SK-N-SH (cell line): ENCODE measurements at regions not wholly inside any gene's neighbourhood (a gene's known extent, or its start where the extent isn't known, plus 50 kb on each side); places are given as distances from the start of the nearest gene placed in this dataset.

Experiments used
- CTCF ChIA-PET: fragments of 300-600, 350-600 bp; formaldehyde crosslinking; extraction: SDS; loops from one replicate; lab custom pipeline; 2021; lab: Yijun Ruan, JAX
- POLR2A ChIA-PET: fragments of 350-600 bp; sonication (Branson Sonifier 250); formaldehyde crosslinking; extraction: SDS; loops from one replicate; lab custom pipeline; 2020; ENCODE audit warnings: antibody characterized with exemption, inconsistent platforms; lab: Yijun Ruan, JAX
- DNase-seq: peaks from one replicate; pipeline ENCODE4 v3.0.0; 2012
- H2AFZ ChIP-seq: fragments of 200-600 bp; sonication (generic); 2 replicates; pipeline ENCODE4 v1.8.1; 2016; ENCODE audit warnings: antibody characterized with exemption, mild to moderate bottlenecking, low read depth
- H3F3A ChIP-seq: fragments of 200-600 bp; sonication (generic); replicated peaks from 2 replicates; pipeline ENCODE3; 2016; ENCODE audit warnings: antibody characterized with exemption, mild to moderate bottlenecking; ENCODE audit not compliant: insufficient read depth
- H3K27ac ChIP-seq, 2 experiments: fragments of 200-500 bp in 1 of 2; fragments of 200-600 bp in 1 of 2; sonication (Bioruptor generic) in 1 of 2; sonication (generic), shearing (Covaris generic) in 1 of 2; 2 replicates each; pipeline versions ENCODE4 v1.5.1 to v1.6.1; 2014 to 2016; ENCODE audit warnings: low read depth in 2 of 2, inconsistent platforms in 1 of 2, low read length in 1 of 2, mild to moderate bottlenecking in 1 of 2, mixed read lengths in 1 of 2
- H3K27me3 ChIP-seq: fragments of 200-600 bp; sonication (generic), shearing (Covaris generic); 2 replicates; pipeline ENCODE4 v1.6.1; 2016; ENCODE audit warnings: mixed run types; ENCODE audit not compliant: insufficient read depth
- H3K36me3 ChIP-seq, 2 experiments: fragments of 200-500 bp in 1 of 2; fragments of 200-600 bp in 1 of 2; sonication (Bioruptor generic) in 1 of 2; sonication (generic) in 1 of 2; replicated peaks in 1 of 2; 2 replicates each; pipeline versions ENCODE3 to v1.5.1; 2014 to 2016; ENCODE audit warnings: low read length in 1 of 2, mild to moderate bottlenecking in 1 of 2; ENCODE audit not compliant: insufficient read depth in 2 of 2, control insufficient read depth in 1 of 2
- H3K4me1 ChIP-seq, 2 experiments: fragments of 200-500 bp in 1 of 2; fragments of 200-600 bp in 1 of 2; sonication (Bioruptor generic) in 1 of 2; sonication (generic), shearing (Covaris generic) in 1 of 2; 2 replicates each; pipeline versions ENCODE4 v1.5.1 to v1.6.1; 2014 to 2016; ENCODE audit warnings: low read depth in 1 of 2, low read length in 1 of 2, mixed run types in 1 of 2; ENCODE audit not compliant: insufficient read depth in 2 of 2, control insufficient read depth in 1 of 2
- H3K4me2 ChIP-seq: fragments of 200-600 bp; sonication (generic), shearing (Covaris generic); 2 replicates; pipeline ENCODE4 v1.6.1; 2017; ENCODE audit warnings: mixed run types
- H3K4me3 ChIP-seq, 2 experiments: fragments of 200-500 bp in 1 of 2; fragments of 200-600 bp in 1 of 2; sonication (Bioruptor generic) in 1 of 2; sonication (generic), shearing (Covaris generic) in 1 of 2; 2 replicates each; pipeline versions ENCODE4 v1.5.1 to v1.8.1; 2014 to 2016; ENCODE audit warnings: low read depth in 2 of 2, inconsistent platforms in 1 of 2, low read length in 1 of 2, mild to moderate bottlenecking in 1 of 2, mixed read lengths in 1 of 2, moderate library complexity in 1 of 2
- H3K79me2 ChIP-seq: fragments of 200-600 bp; sonication (generic); 2 replicates; pipeline ENCODE4 v1.8.1; 2017; ENCODE audit warnings: mild to moderate bottlenecking; ENCODE audit not compliant: insufficient read depth
- H3K9ac ChIP-seq: fragments of 200-600 bp; sonication (generic); 2 replicates; pipeline ENCODE4 v1.6.1; 2017; ENCODE audit warnings: mixed run types
- H3K9me2 ChIP-seq: fragments of 200-600 bp; sonication (generic); 2 replicates; pipeline ENCODE4 v1.6.1; 2017; ENCODE audit warnings: mixed run types
- H3K9me3 ChIP-seq: fragments of 200-600 bp; sonication (generic); 2 replicates; pipeline ENCODE4 v1.6.1; 2017; ENCODE audit warnings: mixed run types, mild to moderate bottlenecking, moderate library complexity
- H4K20me1 ChIP-seq: fragments of 200-600 bp; sonication (generic); 2 replicates; pipeline ENCODE4 v1.6.1; 2017; ENCODE audit warnings: mild to moderate bottlenecking, mixed run types; ENCODE audit not compliant: insufficient read depth
- CTCF ChIP-seq: fragments of 200-600 bp; sonication (generic); IDR thresholded peaks from 2 replicates; pipeline ENCODE4 v1.6.1; 2017; ENCODE audit warnings: antibody characterized with exemption, mild to moderate bottlenecking, moderate library complexity
- EZH2phosphoT487 ChIP-seq: fragments of 200-600 bp; sonication (generic); IDR thresholded peaks from 2 replicates; pipeline ENCODE4 v1.6.1; 2017; ENCODE audit warnings: low read depth, mixed run types, mild to moderate bottlenecking, antibody characterized with exemption, moderate library complexity, borderline replicate concordance
- GABPA ChIP-seq: IDR thresholded peaks from 2 replicates; pipeline ENCODE4 v1.4.0; 2012; ENCODE audit warnings: low read depth, mild to moderate bottlenecking
- IRF3 ChIP-seq: fragments of 150-350 bp; IDR thresholded peaks from 2 replicates; pipeline ENCODE4 v1.6.1; 2016; ENCODE audit warnings: mild to moderate bottlenecking, low read depth, low read length
- JUND ChIP-seq: IDR thresholded peaks from 2 replicates; pipeline ENCODE4 v1.4.0; 2012
- MEF2A ChIP-seq: IDR thresholded peaks from 2 replicates; pipeline ENCODE4 v1.4.0; 2012; ENCODE audit warnings: low read depth, borderline replicate concordance
- MXI1 ChIP-seq: IDR thresholded peaks from 2 replicates; pipeline ENCODE4 v1.6.1; 2012; ENCODE audit warnings: mild to moderate bottlenecking, low read depth, low read length, improper control_type of control experiment
- NRF1 ChIP-seq: IDR thresholded peaks from 2 replicates; pipeline ENCODE4 v1.6.1; 2012; ENCODE audit warnings: low read depth, mild to moderate bottlenecking, low read length
- POLR2AphosphoS5 ChIP-seq: IDR thresholded peaks from 2 replicates; pipeline ENCODE4 v1.6.1; 2012; ENCODE audit warnings: low read depth, low read length
- RCOR1 ChIP-seq: fragments of 150-350 bp; IDR thresholded peaks from 2 replicates; pipeline ENCODE4 v1.6.1; 2017; ENCODE audit warnings: antibody characterized with exemption, low read length
- REST ChIP-seq: IDR thresholded peaks from 2 replicates; pipeline ENCODE4 v1.6.1; 2012; ENCODE audit warnings: mild to moderate bottlenecking, low read depth, low read length, moderate library complexity
- RFX5 ChIP-seq: IDR thresholded peaks from 2 replicates; pipeline ENCODE4 v1.6.1; 2012; ENCODE audit warnings: mild to moderate bottlenecking, improper control_type of control experiment, low read length
- SIN3A ChIP-seq: IDR thresholded peaks from 2 replicates; pipeline ENCODE4 v1.6.1; 2012; ENCODE audit warnings: low read depth, mild to moderate bottlenecking, low read length, moderate library complexity, borderline replicate concordance
- USF1 ChIP-seq: IDR thresholded peaks from 2 replicates; pipeline ENCODE4 v1.4.0; 2012; ENCODE audit warnings: low read depth, borderline replicate concordance
- WGBS: methylation state at CpG from one replicate; pipeline ENCODE4 v1.1.6; 2017; ENCODE audit warnings: low lambda C conversion rate; 5-methylcytosine and 5-hydroxymethylcytosine counted together

- H3F3A ChIP-seq, result no peaks in the 10 kb centered on the region
- H3K9me2 ChIP-seq, result no peaks in the 10 kb centered on the region
- H3K4me3 ChIP-seq, result no peak overlapping the region
- no peaks in the 10 kb centered on the region for H3K27me3 ChIP-seq
- no peaks in the 10 kb centered on the region for H3K9me3 ChIP-seq
- H3K9ac ChIP-seq, result no peak overlapping the region
- no peak overlapping the region for H2AFZ ChIP-seq
- CTCF ChIA-PET, result no interaction called here
- POLR2A ChIA-PET, result no interaction called here
- 0% methylated on average over 1 of the region's 1 CpG for WGBS
- no peaks in the 10 kb centered on the region for H3K36me3 ChIP-seq
- no peaks in the 10 kb centered on the region for H3K4me1 ChIP-seq
- no peak overlapping the region for H3K27ac ChIP-seq
- H4K20me1 ChIP-seq, result no peaks in the 10 kb centered on the region
- no peak for TF ChIP-seq NRF1
- no peak for TF ChIP-seq REST
- no peak for TF ChIP-seq MEF2A
- TF ChIP-seq EZH2phosphoT487, result no peak
- no peak for TF ChIP-seq RCOR1
- TF ChIP-seq GABPA, result no peak
- TF ChIP-seq CTCF, result no peak
- TF ChIP-seq MXI1, result no peak
- no peak for TF ChIP-seq JUND
- no peak for TF ChIP-seq RFX5
- TF ChIP-seq POLR2AphosphoS5, result no peak
- H3K4me2 ChIP-seq, result no peak overlapping the region
- H3K79me2 ChIP-seq, result no peaks in the 10 kb centered on the region
- no peak for DNase-seq
Measured at GRCh38 chr4:175447016-175447415, 365.0 kb downstream of the GPM6A start.

GRCh38 chr4:175450446-175450845, 361.6 kb downstream of the GPM6A start:
- Histone ChIP-seq H3K9ac (no peak overlapping the region), H3K4me3 (no peak overlapping the region), H3K4me1 (no peaks in the 10 kb centered on the region), H4K20me1 (no peaks in the 10 kb centered on the region), H3K9me2 (no peaks in the 10 kb centered on the region), H3K27me3 (no peaks in the 10 kb centered on the region), H2AFZ (no peak overlapping the region), H3K79me2 (no peaks in the 10 kb centered on the region), H3K9me3 (no peaks in the 10 kb centered on the region), H3K36me3 (peaks cover 0 to 5% of the 10 kb centered on the region in 2 experiments), H3K4me2 (no peak overlapping the region), H3F3A (no peaks in the 10 kb centered on the region), H3K27ac (no peak overlapping the region)
- POLR2A ChIA-PET, result no interaction called here
- DNase-seq, result no peak
- CTCF ChIA-PET, result no interaction called here
- no peak for TF ChIP-seq IRF3
- no peak for TF ChIP-seq SIN3A
- TF ChIP-seq REST, result no peak
- no peak for TF ChIP-seq CTCF
- TF ChIP-seq NRF1, result no peak
- no peak for TF ChIP-seq USF1
